ENCODE measurements at regions not wholly inside any gene's neighbourhood (a gene's known extent, or its start where the extent isn't known, plus 50 kb on each side); places are given as distances from the start of the nearest gene placed in this dataset.
A peak's percentile ranks its signal among the peaks of the same experiment; 100 is the strongest.

DNA sequence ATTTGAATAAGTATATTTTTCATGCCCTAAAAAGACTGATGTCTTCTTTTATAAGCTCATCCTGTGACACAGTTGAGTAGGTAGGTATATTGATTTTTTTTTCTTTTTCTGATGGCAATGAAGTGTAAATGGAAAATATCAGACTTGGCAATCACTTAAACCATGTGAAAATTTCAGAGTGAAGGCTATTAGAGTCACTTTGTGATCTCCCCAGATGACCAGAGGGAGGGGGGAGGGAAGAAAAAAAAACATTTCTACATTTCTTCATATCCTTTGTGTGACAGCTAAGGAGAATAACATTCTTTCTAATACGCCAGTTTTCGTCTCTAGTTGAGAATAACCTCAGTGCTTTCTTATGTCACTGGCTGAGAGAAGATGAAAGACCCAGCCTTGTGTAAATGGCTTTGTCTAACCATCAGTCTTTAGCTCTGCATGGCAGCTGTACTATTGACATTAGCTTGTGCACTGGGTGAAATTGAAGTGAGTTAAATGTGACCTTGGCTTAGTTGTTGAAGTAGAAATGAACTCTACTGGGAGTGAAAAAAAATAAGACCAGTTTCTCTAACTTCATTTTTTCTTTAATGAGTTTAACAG lies 332.1 kb upstream of the DACH1 start:
- TF ChIP-seq, protein P1, sequence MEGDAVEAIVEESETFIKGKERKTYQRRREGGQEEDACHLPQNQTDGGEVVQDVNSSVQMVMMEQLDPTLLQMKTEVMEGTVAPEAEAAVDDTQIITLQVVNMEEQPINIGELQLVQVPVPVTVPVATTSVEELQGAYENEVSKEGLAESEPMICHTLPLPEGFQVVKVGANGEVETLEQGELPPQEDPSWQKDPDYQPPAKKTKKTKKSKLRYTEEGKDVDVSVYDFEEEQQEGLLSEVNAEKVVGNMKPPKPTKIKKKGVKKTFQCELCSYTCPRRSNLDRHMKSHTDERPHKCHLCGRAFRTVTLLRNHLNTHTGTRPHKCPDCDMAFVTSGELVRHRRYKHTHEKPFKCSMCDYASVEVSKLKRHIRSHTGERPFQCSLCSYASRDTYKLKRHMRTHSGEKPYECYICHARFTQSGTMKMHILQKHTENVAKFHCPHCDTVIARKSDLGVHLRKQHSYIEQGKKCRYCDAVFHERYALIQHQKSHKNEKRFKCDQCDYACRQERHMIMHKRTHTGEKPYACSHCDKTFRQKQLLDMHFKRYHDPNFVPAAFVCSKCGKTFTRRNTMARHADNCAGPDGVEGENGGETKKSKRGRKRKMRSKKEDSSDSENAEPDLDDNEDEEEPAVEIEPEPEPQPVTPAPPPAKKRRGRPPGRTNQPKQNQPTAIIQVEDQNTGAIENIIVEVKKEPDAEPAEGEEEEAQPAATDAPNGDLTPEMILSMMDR (IDR thresholded peaks at IDR 0.05) = no peak
- no peak for TF ChIP-seq POLR2AphosphoS5 (IDR thresholded peaks at IDR 0.05)
- no peak for TF ChIP-seq POLR2A (IDR thresholded peaks at IDR 0.05)
- Histone ChIP-seq H3K4me3 (no peak overlapping the region), H3K27me3 (no peaks in the 10 kb centered on the region), H3K9me3 (no peaks in the 10 kb centered on the region), H3K27ac (no peak overlapping the region), H3K36me3 (no peaks in the 10 kb centered on the region), H3K4me1 (no peaks in the 10 kb centered on the region)
- no peak for DNase-seq (ENCODE audit: low spot score in 2 of 2)
- intact Hi-C loops (cut with DNase I; ENCODE audit: low total_unique reads) = no loop called here

DNA sequence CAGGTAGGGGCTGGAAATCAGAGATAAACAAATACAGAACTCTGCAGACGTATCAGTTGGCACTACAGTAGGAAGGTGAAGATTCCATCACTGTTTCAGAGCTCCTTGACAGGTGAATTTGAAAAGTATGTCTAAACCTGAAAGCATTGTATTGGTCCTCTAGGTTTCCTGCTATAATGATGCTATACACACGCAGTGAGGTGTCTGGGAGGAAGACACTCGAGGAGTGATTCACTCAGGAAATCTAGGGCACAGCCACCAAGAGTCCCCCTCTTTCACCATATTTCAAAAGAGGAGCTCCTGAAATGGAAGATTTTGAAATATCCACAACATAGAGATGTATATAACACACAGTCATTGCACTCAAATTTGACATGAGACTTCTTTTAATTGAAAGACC lies 331.0 kb upstream of the DACH1 start:
- no peak for DNase-seq (ENCODE audit: low spot score in 2 of 2)
- no peaks in the 10 kb centered on the region for H3K9me3 ChIP-seq
- H3K4me3 ChIP-seq = no peak overlapping the region
- no peaks in the 10 kb centered on the region for H3K36me3 ChIP-seq
- intact Hi-C loops (cut with DNase I; ENCODE audit: low total_unique reads) = no loop called here
- H3K27ac ChIP-seq = no peak overlapping the region
- no peak for TF ChIP-seq POLR2A (IDR thresholded peaks at IDR 0.05)
- no peak for TF ChIP-seq POLR2AphosphoS5 (IDR thresholded peaks at IDR 0.05)
- TF ChIP-seq, protein P1 (IDR thresholded peaks at IDR 0.05) = no peak
- no peaks in the 10 kb centered on the region for H3K27me3 ChIP-seq
- no peaks in the 10 kb centered on the region for H3K4me1 ChIP-seq

GRCh38 chr13:72195044-72195704 lies 328.2 kb upstream of the DACH1 start:
- Histone ChIP-seq H3K4me1 (no peaks in the 10 kb centered on the region), H3K27me3 (no peaks in the 10 kb centered on the region), H3K4me3 (no peak overlapping the region), H3K27ac (peak overlapping the region in 1 of 2 donors; percentile 15), H3K9me3 (no peaks in the 10 kb centered on the region), H3K36me3 (no peaks in the 10 kb centered on the region)
- TF ChIP-seq POLR2A (IDR thresholded peaks at IDR 0.05) (no peak), POLR2AphosphoS5 (IDR thresholded peaks at IDR 0.05) (no peak)
- TF ChIP-seq, protein P1 (IDR thresholded peaks at IDR 0.05) = no peak
- intact Hi-C loops (cut with DNase I; ENCODE audit: low total_unique reads) = no loop called here
- no peak for DNase-seq (ENCODE audit: low spot score in 2 of 2)

- TF ChIP-seq POLR2AphosphoS5 (IDR thresholded peaks at IDR 0.05) (no peak), POLR2A (IDR thresholded peaks at IDR 0.05) (no peak)
- TF ChIP-seq, protein P1 (IDR thresholded peaks at IDR 0.05) = no peak
- Histone ChIP-seq H3K36me3 (no peaks in the 10 kb centered on the region), H3K27me3 (no peaks in the 10 kb centered on the region), H3K27ac (peak overlapping the region in 1 of 2 donors; percentile 15), H3K4me1 (no peaks in the 10 kb centered on the region), H3K9me3 (no peaks in the 10 kb centered on the region), H3K4me3 (no peak overlapping the region)
- intact Hi-C loops (cut with DNase I; ENCODE audit: low total_unique reads) = no loop called here
- peak in 1 of 2 donors; percentile 54 for DNase-seq (ENCODE audit: low spot score in 2 of 2)
Measured at GRCh38 chr13:72194523-72194922, 327.5 kb upstream of the DACH1 start.

- peak in 1 of 2 donors; percentile 46 for DNase-seq (ENCODE audit: low spot score in 2 of 2)
- peak overlapping the region; percentile 64 to 66 for H3K27ac ChIP-seq
- intact Hi-C loops (cut with DNase I; ENCODE audit: low total_unique reads) = no loop called here
- TF ChIP-seq, protein P1 (IDR thresholded peaks at IDR 0.05) = no peak
- TF ChIP-seq POLR2A (IDR thresholded peaks at IDR 0.05) = no peak
- no peak for TF ChIP-seq POLR2AphosphoS5 (IDR thresholded peaks at IDR 0.05)
- H3K36me3 ChIP-seq = no peaks in the 10 kb centered on the region
- no peaks in the 10 kb centered on the region for H3K9me3 ChIP-seq
- no peaks in the 10 kb centered on the region for H3K4me1 ChIP-seq
- no peak overlapping the region for H3K4me3 ChIP-seq
- H3K27me3 ChIP-seq = no peaks in the 10 kb centered on the region
Measured at GRCh38 chr13:72186730-72187422, 319.9 kb upstream of the DACH1 start.
